HG02885 (cell line): ENCODE measurements at regions not wholly inside any gene's neighbourhood (a gene's known extent, or its start where the extent isn't known, plus 50 kb on each side); places are given as distances from the start of the nearest gene placed in this dataset.

ENCODE experiments used
- ATAC-seq: cut with Tn5 transposase; IDR thresholded peaks from one replicate; pipeline ENCODE4 v1.9.1; 2021; ENCODE audit warnings: mild to moderate bottlenecking; ENCODE audit not compliant: unreplicated experiment, poor library complexity

DNA sequence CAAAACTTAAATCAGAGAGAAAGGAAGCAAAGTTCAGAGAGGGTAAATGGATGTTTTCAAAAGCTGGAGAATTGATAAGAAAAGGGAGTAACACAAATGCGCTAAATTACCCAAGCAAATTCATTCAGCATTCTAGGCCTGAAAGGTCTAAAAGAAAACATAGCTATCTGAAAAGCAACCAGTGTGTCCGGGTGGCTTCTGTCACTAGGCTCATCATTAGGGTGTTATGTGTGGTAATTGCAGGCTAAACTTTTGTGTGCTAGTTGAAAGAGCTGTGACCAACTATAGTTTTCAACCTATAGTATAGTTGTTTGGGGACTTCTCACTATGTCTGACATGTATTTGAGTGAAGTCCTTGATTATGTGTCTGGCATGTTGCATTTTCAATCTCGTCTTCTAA, 839.6 kb upstream of the ZEB2 start:
- no peak for ATAC-seq

DNA sequence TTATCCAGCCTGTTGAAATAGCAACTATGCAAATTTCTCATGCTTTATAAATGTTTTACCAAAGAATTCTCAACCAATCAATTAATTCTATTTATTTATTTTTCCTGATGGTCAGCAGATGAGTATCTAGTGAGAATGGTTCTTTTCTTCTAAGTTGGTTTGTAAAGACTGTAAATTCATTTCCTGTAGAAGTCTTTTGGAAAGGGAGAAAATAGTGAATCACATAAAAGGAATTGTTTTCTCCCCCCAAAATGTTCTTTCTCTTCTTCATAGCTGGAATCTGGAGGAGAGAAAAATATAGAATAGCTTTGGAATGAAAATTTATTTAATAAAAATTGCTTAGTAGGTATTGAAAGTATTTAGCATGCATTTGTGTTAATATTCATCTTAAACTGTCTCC, 836.1 kb upstream of the ZEB2 start:
- ATAC-seq, result no peak

DNA sequence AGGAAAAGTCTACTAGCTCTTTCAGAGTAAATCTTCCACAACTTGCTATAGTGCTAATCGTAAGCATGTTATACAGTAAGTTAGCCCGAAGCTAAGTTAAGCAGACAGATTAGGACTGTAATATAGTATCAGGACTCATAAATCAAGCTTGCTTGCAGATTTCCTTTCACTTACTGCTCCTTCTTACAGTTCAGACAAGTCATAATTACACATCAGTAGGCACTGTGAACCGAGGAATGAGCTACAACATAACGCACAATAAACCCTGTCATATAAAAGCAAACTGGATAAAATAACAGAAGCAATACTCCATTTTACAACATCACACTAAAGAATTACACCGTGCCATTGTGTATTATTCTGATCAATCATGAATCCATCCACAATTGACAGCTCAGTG, 832.6 kb upstream of the ZEB2 start:
- ATAC-seq, result no peak

DNA sequence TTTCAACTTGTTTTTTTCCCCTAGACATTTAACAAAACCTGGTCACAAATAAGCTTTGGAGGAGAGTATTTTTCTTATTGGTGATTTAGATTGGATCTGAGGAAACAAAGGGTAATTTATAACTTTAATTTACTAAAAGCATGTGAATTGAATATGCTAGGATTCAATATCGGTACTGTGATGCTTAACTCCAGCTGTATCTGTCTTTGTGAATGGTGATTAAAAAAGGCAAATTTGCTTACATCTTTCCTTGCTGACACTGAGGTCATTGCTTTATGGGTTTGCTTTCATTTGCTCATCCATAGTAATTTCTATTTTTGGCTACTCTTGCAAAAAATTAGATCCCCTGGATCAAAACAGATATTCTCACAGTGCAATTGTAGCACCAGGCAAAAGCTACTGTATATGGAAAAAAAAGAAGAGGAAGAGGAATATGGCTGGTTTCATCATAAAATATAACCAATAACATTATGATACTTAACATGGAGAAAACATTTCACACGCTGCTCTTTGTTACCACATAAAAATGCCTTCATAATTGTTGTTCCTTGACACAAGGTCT, 832.0 kb upstream of the ZEB2 start:
- no peak for ATAC-seq

DNA sequence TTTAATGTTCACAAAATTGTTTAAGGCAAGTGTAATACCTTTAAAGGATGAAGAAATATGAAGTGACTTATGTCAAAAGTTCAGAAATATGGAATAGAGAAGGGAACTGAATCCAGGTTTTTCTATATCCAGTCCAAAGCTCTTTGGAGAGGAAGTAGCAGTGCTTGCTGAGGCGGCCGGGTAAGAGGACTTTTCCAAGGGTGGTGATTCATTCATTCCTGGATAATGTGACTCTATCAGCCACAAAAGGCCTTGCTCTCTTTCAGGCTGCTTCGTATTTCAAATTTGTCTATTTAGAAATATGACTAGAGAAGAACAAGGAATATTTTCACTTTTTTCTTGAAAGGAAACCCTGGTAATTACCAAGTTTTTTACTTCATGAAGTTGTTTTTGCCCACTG, 830.1 kb upstream of the ZEB2 start:
- ATAC-seq, result no peak

DNA sequence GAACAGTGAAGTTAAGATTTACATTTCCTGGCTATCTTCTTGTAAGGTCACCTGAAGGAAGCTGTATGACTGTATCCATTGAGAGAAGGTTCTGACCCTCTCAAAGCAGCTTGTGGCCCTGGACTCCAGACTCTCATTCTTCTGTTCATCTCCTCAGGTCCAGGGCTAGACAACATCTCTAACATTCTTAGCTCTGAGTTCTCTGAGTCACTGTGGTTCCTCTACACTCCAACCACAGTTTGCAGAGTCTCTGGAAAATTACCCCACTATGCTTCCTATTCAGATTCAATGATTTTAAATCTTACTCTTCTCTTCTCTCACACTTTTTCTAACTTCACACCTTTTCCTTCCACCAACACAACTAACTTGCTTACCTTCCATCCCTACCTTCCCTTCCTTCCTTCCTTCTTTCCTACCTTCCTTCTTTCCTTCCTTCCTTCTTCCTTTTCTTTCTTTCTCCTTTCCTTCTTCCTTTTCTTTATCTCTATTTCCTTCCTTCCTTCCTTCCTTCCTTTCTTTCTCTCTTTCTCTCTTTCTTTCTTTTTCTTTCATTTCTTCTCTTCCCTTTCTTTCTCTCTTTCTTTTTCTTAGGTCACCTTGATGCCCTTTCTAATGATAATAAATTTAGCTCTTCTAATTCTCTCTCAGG, 824.3 kb upstream of the ZEB2 start:
- no peak for ATAC-seq

DNA sequence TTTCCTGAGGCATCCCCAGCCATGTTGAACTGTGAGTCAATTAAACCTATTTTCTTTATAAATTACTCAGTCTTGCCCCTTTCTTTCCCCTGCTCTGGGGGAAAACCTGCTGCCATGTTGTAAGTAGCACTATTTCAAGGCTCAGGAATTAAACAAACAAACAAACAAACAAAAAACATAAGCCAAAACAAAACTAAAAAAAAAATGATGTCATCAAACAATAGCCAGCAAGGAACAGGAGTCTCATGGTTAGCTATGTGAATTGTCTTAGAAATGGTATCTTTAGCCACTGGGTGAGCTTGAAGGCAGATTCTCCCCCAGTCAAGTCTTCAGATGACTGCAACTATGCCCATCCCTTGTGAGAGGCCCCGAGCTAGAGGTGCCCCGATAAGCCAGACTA, 823.4 kb upstream of the ZEB2 start:
- ATAC-seq, result no peak

DNA sequence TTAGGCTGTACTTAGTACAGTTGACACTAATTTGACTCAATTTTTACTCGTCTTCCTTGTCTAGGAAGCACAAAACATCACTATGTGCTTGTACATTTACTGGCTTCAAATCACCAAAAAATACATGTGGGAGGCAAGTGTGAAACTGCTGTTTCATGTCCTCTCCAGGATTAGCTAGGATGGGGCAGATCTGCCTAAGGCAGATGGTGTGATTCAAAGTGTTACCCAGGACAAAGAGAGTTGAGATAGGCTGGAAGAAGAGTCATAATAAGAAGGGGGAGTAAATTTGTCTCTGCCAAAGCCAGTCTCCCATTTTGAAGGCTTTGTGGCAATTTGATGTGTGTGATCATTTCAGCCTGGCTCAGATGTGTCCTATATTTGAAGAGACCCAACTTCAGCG, 821.6 kb upstream of the ZEB2 start:
- no peak for ATAC-seq

DNA sequence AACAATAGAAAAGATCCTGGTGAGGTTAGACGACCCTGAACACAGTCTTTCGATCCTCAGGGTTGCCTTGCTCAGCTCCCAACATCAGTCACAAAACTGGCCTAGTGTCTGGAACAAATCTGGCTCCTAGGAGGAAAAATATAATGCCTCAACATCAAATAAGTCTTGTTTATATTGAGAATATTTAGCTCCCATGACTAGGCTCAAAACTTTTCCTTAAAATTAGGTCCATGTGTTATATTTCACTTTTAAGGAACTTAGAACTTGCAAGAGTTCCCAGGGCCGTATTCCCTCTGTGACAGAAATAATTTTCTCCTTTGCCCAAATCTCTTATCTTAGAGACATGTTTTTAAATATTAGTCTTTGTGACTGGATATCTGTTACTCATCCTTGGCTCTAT, 819.7 kb upstream of the ZEB2 start:
- no peak for ATAC-seq

DNA sequence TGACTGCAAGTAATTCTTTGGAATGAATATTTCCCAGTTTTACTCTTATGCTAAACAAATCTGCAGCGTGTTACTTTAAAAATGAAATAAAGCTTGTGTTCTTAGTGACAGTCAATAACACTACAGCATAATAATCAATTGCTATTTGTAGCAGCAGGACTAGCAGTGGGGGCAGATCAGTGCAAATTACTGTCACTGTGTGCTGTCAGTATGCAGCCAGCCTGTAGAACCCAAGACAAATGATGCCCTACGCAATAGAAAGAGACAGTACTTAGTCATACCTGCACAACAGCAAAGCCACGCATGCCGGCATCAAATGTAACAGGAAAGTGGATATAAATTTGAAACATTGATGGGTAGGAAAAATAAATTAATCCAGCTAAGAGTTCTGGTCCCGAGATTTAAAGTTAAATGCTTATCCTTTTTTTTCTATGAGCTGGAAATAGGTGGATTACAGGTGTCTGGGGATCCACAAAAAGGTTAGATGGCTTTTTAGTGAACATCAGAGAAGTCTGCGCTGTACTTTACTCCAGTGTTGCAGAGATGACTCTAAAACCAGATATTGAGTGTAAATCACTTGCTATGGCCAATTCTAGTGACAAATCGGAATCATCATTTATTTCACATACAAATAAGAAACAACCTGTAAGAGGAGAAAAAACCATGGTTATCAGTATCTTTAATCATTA, 812.4 kb upstream of the ZEB2 start:
- no peak for ATAC-seq

DNA sequence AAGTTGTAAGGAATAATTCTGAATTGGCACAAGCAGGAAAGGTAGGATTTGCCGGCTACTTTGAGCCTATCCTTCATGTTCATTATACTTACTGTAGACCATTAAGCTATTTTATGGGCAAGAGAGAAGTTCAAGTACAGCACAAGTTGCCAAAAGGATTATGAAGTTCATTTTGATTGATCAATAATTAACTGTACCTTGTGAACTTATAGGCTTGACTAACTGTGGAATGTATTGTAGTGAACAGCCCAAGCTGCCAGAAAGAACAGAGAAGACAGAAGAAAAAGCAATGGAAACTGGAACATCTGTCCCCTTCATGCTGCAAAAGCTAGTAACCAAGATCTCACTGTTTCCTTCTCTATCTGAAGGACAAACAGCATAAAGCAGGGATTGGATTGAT, 810.1 kb upstream of the ZEB2 start:
- ATAC-seq, result no peak

DNA sequence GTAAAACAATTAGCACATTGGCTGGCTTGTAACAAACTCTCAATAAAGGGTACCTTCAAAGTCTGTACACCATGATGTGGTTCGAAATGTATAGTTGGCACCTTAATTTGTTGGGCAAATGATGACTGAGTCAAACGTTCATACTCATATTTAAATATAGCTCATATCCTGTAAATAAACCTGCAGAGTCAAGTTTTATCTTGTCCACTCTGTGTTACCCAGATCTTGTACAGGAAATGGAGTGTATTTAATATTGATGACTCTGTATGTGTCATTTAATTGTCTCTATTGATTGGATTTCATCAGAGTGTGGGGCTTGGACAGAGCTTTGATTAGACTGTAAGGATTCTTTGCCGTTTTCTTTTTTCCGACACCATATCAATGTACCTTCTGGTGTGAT, 805.6 kb upstream of the ZEB2 start:
- no peak for ATAC-seq

DNA sequence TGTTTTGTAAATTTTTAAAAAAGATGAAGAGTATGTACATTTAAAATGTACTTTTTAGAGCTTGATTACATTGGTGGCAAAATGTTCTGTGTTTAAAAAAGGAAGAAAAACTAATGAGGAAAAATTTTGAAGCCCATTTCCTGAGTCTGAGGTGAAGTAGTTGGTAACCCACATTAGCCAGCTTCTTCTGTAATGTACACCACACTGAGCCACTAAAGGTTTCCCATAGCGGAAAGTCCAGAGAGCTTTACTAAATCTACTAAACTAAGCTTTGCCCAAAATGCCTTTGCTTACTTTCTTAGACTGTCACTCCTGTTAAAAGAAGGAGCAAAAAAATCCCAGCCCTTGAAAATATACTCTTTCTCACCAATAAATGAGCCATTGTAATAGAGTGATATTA, 804.8 kb upstream of the ZEB2 start:
- ATAC-seq, result no peak

DNA sequence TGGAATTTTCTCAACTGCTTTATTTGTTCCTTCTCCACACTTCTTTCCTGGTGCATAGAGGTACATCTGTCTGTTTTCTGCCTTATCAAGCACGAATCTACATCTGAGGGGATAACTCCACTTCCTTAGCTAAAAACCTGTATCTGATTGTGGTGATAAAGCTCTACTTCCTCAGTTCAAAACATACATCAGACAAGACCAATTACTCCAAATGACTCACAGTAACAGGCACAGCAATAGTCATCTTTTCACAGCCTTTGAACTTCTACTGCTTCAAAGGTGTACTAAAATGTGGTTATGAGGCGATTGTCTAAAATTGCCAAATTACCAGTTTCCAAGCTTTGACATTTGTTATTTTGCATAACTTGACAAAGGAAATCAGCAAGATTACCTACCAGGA, 803.6 kb upstream of the ZEB2 start:
- ATAC-seq, result no peak

DNA sequence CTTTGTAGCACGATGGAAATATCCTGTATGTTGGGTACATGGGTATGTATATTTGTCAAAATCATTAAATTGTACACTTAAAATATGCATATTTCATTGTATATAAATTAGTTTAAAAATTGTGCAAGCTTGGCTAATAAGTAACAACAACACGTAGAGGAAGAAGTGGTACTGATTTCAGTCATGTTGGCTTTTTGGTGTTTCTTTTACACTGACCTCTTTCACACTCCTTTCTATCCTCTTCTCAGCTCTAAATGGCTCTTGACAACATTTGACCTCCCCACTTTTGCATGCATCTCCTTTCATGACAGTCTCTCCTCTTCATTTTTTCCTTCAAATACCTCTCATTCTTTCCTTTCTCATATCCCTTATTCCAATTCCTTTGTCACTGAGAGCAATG, 801.4 kb upstream of the ZEB2 start:
- no peak for ATAC-seq

DNA sequence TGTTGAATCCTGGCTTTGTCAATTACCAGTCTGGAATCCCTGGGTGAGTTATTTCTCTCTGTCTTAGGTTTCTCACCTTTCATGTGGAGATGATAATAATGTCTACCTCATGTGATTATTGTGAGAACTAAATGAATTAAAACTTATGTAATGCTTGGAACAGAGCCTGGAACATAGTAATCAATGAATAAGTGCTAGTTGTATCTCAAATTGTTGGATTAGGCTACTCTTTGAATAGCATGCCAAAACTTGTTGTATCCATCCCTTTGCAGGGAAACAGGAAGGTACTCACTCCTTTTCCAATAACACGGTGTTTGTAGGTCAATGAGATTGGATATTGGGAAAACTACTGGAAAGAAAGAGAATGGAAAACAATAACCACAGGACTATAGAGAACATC, 796.6 kb upstream of the ZEB2 start:
- ATAC-seq, result no peak

DNA sequence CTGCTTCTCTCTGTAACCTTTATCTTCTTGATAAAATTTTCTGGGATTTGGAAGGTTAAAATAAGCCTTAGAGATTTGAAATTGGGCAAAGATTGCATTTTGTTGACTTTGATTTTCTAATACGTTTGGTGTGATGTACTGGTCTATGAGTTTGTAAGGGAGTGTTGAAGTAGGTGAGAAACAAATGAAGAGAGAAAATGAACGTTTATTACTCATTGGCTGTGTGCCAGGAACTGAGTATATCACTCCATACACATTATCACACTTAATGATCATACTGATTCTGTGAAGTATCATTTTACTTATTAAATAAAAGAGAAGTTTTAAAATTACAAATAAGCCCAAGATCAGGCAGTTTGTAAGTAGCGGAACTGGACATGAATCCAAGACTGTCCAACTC, 795.1 kb upstream of the ZEB2 start:
- ATAC-seq, result no peak

DNA sequence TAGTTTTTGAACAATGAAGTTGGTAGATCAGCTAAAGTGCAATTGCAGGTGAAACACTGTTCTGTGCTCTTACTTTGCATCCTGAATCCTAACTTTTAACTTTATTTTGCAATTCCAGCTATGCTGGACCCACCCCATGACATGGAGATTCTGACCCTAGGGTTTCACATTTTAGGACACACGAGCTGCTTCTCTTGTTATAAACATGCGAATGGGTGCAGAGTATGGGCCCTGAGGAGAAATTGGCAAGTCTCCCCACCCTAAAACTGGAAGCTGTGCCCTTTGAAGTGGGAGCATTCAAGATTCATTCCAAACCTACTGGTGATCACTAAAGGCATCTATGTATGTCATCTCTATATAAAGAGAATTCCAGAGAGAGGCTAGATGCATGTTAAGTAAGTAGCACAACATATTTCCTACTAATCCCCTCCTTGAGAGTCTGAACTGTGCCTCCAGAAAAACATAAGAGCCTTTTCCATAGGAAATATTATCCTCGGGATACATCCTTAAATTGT, 794.3 kb upstream of the ZEB2 start:
- no peak for ATAC-seq

DNA sequence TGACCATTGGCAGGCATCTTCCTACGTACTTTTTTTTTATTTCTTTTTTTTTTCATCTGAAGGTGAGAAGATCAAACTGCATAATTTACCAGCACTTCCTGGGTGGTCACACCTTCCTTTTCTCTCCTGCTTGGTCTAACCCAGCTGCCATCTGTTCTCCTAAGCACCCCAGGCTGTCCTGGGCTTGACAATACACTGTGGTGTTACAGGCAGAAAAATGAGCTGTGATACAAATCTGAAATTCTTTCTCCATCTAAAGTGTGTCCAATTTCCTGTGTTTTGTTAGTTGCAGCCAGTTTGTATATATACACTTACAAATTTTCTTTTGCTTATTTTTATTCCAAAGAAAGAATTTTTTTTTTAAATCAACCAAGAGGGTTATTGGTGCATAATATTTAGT, 786.0 kb upstream of the ZEB2 start:
- ATAC-seq, result no peak

DNA sequence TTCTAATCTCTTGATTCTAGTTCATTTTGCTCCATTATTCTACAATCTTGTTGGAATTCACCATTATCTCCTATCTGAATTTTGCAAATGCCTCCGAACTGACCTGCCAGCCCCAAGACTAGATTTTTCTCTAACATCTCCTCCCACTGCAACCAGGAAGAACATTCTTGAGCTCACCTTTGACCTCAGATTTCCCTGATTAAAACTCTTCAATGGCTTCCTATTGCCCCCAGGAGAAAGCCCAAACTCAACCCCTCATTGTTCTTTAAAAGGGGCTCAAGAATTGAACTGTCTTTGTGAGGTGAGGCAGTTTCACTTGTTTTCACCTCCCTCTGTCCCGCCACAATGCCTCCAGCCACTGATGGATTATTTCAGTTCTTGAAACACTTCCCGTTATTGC, 784.6 kb upstream of the ZEB2 start:
- no peak for ATAC-seq

DNA sequence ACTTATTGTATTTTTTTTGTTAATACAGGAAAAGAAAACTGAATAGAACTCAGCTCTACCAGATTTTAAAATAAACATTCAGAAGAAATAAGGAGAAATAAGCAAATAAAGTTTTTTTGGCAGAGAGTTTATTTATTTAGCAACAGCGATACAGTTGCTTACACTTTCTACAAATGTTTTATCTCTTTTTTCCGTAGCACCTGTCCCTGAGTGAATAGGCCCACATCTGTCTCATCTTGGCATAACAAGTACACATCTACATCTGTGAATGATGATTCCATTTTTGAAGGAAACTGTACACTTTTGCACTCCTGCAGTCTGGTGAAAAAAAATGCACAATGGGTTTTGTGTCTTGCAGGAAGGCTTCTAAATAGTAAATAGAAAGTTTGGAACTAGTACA, 783.6 kb upstream of the ZEB2 start:
- no peak for ATAC-seq

DNA sequence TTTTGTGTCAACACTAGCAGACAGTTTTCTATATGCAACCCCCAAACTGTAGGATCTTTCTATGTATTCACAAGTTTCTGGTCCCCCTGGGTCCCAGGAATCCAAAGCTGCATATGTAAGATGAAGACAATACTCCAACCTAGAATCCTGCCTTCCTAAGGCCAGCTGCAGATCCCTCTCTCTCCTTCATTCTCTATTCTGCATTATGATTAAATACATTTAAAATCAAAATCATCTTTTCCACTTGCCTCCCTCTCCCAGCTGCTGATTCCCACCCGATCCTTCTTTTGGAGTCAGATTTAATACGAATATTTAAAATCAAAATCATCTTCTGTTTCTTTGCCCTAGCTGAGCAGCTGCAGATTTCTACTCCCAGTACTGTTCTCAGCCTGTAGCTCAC, 783.0 kb upstream of the ZEB2 start:
- ATAC-seq, result no peak
